Thyroid gland (tissue), 4 donors: ENCODE measurements at regions not wholly inside any gene's neighbourhood (a gene's known extent, or its start where the extent isn't known, plus 50 kb on each side); places are given as distances from the start of the nearest gene placed in this dataset.

Experiments
- DNase-seq, 2 donors: peaks; one replicate each; pipeline ENCODE4 v3.0.0-alpha.2; 2019
- H3K27ac ChIP-seq, 3 donors: fragments of 200-600 bp; sonication (generic); 1 replicate in 2 of 3; 2 replicates in 1 of 3; pipeline ENCODE4 v1.5.1; 2016 to 2019; ENCODE audit warnings: mild to moderate bottlenecking in 1 of 3, moderate library complexity in 1 of 3
- H3K27me3 ChIP-seq: fragments of 200-600 bp; sonication (generic); one replicate; pipeline ENCODE4 v1.5.1; 2019
- H3K36me3 ChIP-seq, 2 donors: fragments of 200-600 bp; sonication (generic); one replicate each; pipeline ENCODE4 v1.5.1; 2016 to 2019
- H3K4me1 ChIP-seq, 2 donors: fragments of 200-600 bp; sonication (generic); one replicate each; pipeline ENCODE4 v1.5.1; 2017 to 2019
- H3K4me3 ChIP-seq, 3 donors: fragments of 200-600 bp; sonication (generic); replicated peaks in 1 of 3; 1 replicate in 2 of 3; 2 replicates in 1 of 3; pipeline ENCODE4 v1.5.1; 2016; ENCODE audit warnings: mild to moderate bottlenecking in 1 of 3
- H3K9me3 ChIP-seq: fragments of 200-600 bp; sonication (generic); one replicate; pipeline ENCODE4 v1.5.1; 2017
- CTCF ChIP-seq, 6 experiments: fragments of 200-600 bp in 3 of 6; fragments of 450-650 bp in 3 of 6; sonication (generic) in 3 of 6; IDR thresholded peaks; one replicate each; pipeline ENCODE4 v1.5.1; 2016 to 2019; ENCODE audit warnings: antibody characterized with exemption in 6 of 6, mild to moderate bottlenecking in 2 of 6, inconsistent platforms in 1 of 6, moderate library complexity in 1 of 6
- POLR2A ChIP-seq, 2 donors: fragments of 450-650 bp; IDR thresholded peaks; one replicate each; pipeline ENCODE4 v1.6.1; 2017; ENCODE audit warnings: antibody characterized with exemption in 2 of 2, mild to moderate bottlenecking in 2 of 2, moderate library complexity in 1 of 2
- WGBS, 2 donors: methylation state at CpG; one replicate each; pipeline ENCODE4 v1.1.5; 2017; 5-methylcytosine and 5-hydroxymethylcytosine counted together
- intact Hi-C: fragments of 100-400 bp; cut with DNase I; formaldehyde crosslinking; loops from one replicate; pipeline ENCODE4 v1.15.1; 2023

- no peak for TF ChIP-seq POLR2A (IDR thresholded peaks at IDR 0.05)
- TF ChIP-seq CTCF (IDR thresholded peaks at IDR 0.05) = no peak
- H3K36me3 ChIP-seq = no peaks in the 10 kb centered on the region
- no peak for DNase-seq
- intact Hi-C loops = no loop called here
- no peak overlapping the region for H3K27ac ChIP-seq
- no peaks in the 10 kb centered on the region for H3K9me3 ChIP-seq
- H3K4me3 ChIP-seq = no peak overlapping the region
- no peaks in the 10 kb centered on the region for H3K27me3 ChIP-seq
- no peaks in the 10 kb centered on the region for H3K4me1 ChIP-seq
Observed at GRCh38 chr4:14046642-14047041, 419.1 kb upstream of the BOD1L1 start.

- intact Hi-C loops = no loop called here
- Histone ChIP-seq H3K9me3 (no peaks in the 10 kb centered on the region), H3K36me3 (no peaks in the 10 kb centered on the region), H3K4me3 (no peak overlapping the region), H3K27ac (no peak overlapping the region), H3K4me1 (no peaks in the 10 kb centered on the region), H3K27me3 (no peaks in the 10 kb centered on the region)
- WGBS, 2 donors = 83 to 96% methylated on average over 1 of the region's 1 CpG
- DNase-seq = no peak
- TF ChIP-seq POLR2A (IDR thresholded peaks at IDR 0.05) = no peak
- no peak for TF ChIP-seq CTCF (IDR thresholded peaks at IDR 0.05)
Observed at GRCh38 chr4:14047840-14048239, 420.3 kb upstream of the BOD1L1 start.

- Histone ChIP-seq H3K4me3 (no peak overlapping the region), H3K9me3 (no peaks in the 10 kb centered on the region), H3K27me3 (no peaks in the 10 kb centered on the region), H3K36me3 (no peaks in the 10 kb centered on the region), H3K4me1 (no peaks in the 10 kb centered on the region), H3K27ac (no peak overlapping the region)
- TF ChIP-seq POLR2A (IDR thresholded peaks at IDR 0.05) (no peak), CTCF (IDR thresholded peaks at IDR 0.05) (no peak)
- no peak for DNase-seq
- intact Hi-C loops = no loop called here
Observed at GRCh38 chr4:14049946-14050345, 422.4 kb upstream of the BOD1L1 start.

GRCh38 chr4:14053291-14053690 lies 425.8 kb upstream of the BOD1L1 start:
- intact Hi-C loops = no loop called here
- H3K36me3 ChIP-seq = no peaks in the 10 kb centered on the region
- no peak for DNase-seq
- H3K27ac ChIP-seq = no peak overlapping the region
- H3K4me3 ChIP-seq = no peak overlapping the region
- no peaks in the 10 kb centered on the region for H3K9me3 ChIP-seq
- no peaks in the 10 kb centered on the region for H3K4me1 ChIP-seq
- 69 to 75% methylated on average over 1 of the region's 1 CpG for WGBS, 2 donors
- no peak for TF ChIP-seq CTCF (IDR thresholded peaks at IDR 0.05)
- TF ChIP-seq POLR2A (IDR thresholded peaks at IDR 0.05) = no peak
- no peaks in the 10 kb centered on the region for H3K27me3 ChIP-seq

- 53 to 60% methylated on average over 1 of the region's 1 CpG for WGBS, 2 donors
- Histone ChIP-seq H3K27ac (no peak overlapping the region), H3K4me3 (no peak overlapping the region), H3K4me1 (no peaks in the 10 kb centered on the region), H3K27me3 (no peaks in the 10 kb centered on the region), H3K36me3 (no peaks in the 10 kb centered on the region), H3K9me3 (no peaks in the 10 kb centered on the region)
- no peak for DNase-seq
- no peak for TF ChIP-seq CTCF (IDR thresholded peaks at IDR 0.05)
- no peak for TF ChIP-seq POLR2A (IDR thresholded peaks at IDR 0.05)
- intact Hi-C loops = no loop called here
Observed at GRCh38 chr4:14054391-14054790, 426.9 kb upstream of the BOD1L1 start.
